Stomach (tissue), 8 donors: ENCODE measurements at regions not wholly inside any gene's neighbourhood (a gene's known extent, or its start where the extent isn't known, plus 50 kb on each side); places are given as distances from the start of the nearest gene placed in this dataset.

Experiments used
- DNase-seq, 2 donors: peaks; one replicate each; pipeline versions ENCODE4 v3.0.0 to v3.0.0-alpha.2; 2013 to 2019
- H3K27ac ChIP-seq, 5 donors: fragments of 200-600 bp in 4 of 5; sonication (generic) in 4 of 5; one replicate each; pipeline ENCODE4 v1.5.1; 2013 to 2019; ENCODE audit warnings: mild to moderate bottlenecking in 1 of 5, moderate library complexity in 1 of 5
- H3K27me3 ChIP-seq, 3 donors: fragments of 200-600 bp; sonication (generic); one replicate each; pipeline ENCODE4 v1.5.1; 2017 to 2019; ENCODE audit warnings: mixed run types in 1 of 3
- H3K36me3 ChIP-seq, 4 donors: fragments of 200-600 bp; sonication (generic); 1 replicate in 3 of 4; 2 replicates in 1 of 4; pipeline ENCODE4 v1.5.1; 2016 to 2019
- H3K4me1 ChIP-seq, 4 donors: fragments of 200-600 bp; sonication (generic); one replicate each; pipeline ENCODE4 v1.5.1; 2016 to 2019
- H3K4me3 ChIP-seq, 4 donors: fragments of 200-600 bp; sonication (generic) in 3 of 4; one replicate each; pipeline ENCODE4 v1.5.1; 2016 to 2019; ENCODE audit warnings: mild to moderate bottlenecking in 1 of 4
- H3K9me3 ChIP-seq, 4 donors: fragments of 200-600 bp; sonication (generic); one replicate each; pipeline ENCODE4 v1.5.1; 2016 to 2019
- EP300 ChIP-seq: sonication (generic); formaldehyde crosslinking; IDR thresholded peaks from one replicate; pipeline ENCODE4 v1.6.1; 2017; ENCODE audit warnings: antibody characterized with exemption
- POLR2A ChIP-seq, 4 donors: fragments of 450-650 bp; IDR thresholded peaks; one replicate each; pipeline ENCODE4 v1.6.1; 2016; ENCODE audit warnings: antibody characterized with exemption in 4 of 4, control low read depth in 2 of 4, mild to moderate bottlenecking in 1 of 4, moderate library complexity in 1 of 4
- POLR2AphosphoS5 ChIP-seq, 3 donors: sonication (generic); formaldehyde crosslinking; IDR thresholded peaks; one replicate each; pipeline ENCODE4 v1.6.1; 2016; ENCODE audit warnings: antibody characterized with exemption in 3 of 3
- WGBS, 5 donors: extraction: QIAGEN DNeasy Blood & Tissue Kit in 3 of 5; methylation state at CpG; one replicate each; pipeline versions ENCODE4 v1.1.5 to v1.1.7; 2013 to 2018; 5-methylcytosine and 5-hydroxymethylcytosine counted together
- intact Hi-C: fragments of 100-400 bp; cut with DNase I; formaldehyde crosslinking; loops from one replicate; pipeline ENCODE4 v1.15.1; 2023; ENCODE audit warnings: low total_unique reads
- TF ChIP-seq, protein P1 (sequence below), 7 experiments: fragments of 450-650 bp in 4 of 7; fragments of 200-600 bp in 3 of 7; sonication (generic) in 3 of 7; IDR thresholded peaks; one replicate each; pipeline ENCODE4 v1.5.1; 2016 to 2019; ENCODE audit warnings: antibody characterized with exemption in 7 of 7, control low read depth in 2 of 7, mild to moderate bottlenecking in 1 of 7
- donor health status: healthy with polysubstance abuse.
- donor health status: Bipolar disorder and iron deficiency.
- donor health status: healthy.

DNA sequence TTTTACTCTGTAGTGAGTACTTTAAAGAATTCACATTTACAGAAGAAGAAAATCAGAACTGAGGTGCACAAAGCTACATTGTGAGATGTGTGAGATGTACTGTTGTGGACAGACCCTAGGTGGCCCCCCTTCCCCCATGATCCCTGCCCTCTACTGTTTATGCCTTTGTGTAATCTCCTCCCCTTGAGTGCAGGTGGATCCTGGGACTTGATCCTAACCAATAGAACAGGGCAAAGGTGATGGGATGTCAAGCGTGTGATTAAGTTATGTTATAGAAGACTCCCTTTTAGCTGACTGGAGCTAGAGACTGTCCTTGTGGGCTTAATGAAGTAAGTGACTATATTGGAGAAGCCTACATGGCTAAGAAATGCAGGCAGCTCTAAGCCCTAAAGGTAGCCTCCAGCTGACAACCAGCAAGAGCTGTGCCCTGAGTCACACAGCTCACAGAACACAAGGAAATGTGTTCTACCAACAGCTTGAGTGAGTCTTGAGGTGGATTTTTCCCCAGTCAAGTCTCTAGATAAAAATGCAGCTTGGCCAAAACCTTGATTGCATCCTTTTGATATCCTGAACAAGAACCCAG lies 225.2 kb upstream of the LEF1 start:
- H3K4me3 ChIP-seq: no peak overlapping the region
- intact Hi-C loops: no loop called here
- no peak overlapping the region for H3K27ac ChIP-seq
- H3K36me3 ChIP-seq: no peaks in the 10 kb centered on the region
- TF ChIP-seq, protein P1, sequence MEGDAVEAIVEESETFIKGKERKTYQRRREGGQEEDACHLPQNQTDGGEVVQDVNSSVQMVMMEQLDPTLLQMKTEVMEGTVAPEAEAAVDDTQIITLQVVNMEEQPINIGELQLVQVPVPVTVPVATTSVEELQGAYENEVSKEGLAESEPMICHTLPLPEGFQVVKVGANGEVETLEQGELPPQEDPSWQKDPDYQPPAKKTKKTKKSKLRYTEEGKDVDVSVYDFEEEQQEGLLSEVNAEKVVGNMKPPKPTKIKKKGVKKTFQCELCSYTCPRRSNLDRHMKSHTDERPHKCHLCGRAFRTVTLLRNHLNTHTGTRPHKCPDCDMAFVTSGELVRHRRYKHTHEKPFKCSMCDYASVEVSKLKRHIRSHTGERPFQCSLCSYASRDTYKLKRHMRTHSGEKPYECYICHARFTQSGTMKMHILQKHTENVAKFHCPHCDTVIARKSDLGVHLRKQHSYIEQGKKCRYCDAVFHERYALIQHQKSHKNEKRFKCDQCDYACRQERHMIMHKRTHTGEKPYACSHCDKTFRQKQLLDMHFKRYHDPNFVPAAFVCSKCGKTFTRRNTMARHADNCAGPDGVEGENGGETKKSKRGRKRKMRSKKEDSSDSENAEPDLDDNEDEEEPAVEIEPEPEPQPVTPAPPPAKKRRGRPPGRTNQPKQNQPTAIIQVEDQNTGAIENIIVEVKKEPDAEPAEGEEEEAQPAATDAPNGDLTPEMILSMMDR (IDR thresholded peaks at IDR 0.05): no peak
- TF ChIP-seq POLR2A (IDR thresholded peaks at IDR 0.05): no peak
- no peak for TF ChIP-seq POLR2AphosphoS5 (IDR thresholded peaks at IDR 0.05)
- TF ChIP-seq EP300: no peak
- no peaks in the 10 kb centered on the region for H3K27me3 ChIP-seq
- H3K4me1 ChIP-seq: no peaks in the 10 kb centered on the region
- 50 to 69% (median 56%) methylated on average over 1 of the region's 1 CpG for WGBS, 5 donors
- H3K9me3 ChIP-seq: no peaks in the 10 kb centered on the region
- DNase-seq: no peak

DNA sequence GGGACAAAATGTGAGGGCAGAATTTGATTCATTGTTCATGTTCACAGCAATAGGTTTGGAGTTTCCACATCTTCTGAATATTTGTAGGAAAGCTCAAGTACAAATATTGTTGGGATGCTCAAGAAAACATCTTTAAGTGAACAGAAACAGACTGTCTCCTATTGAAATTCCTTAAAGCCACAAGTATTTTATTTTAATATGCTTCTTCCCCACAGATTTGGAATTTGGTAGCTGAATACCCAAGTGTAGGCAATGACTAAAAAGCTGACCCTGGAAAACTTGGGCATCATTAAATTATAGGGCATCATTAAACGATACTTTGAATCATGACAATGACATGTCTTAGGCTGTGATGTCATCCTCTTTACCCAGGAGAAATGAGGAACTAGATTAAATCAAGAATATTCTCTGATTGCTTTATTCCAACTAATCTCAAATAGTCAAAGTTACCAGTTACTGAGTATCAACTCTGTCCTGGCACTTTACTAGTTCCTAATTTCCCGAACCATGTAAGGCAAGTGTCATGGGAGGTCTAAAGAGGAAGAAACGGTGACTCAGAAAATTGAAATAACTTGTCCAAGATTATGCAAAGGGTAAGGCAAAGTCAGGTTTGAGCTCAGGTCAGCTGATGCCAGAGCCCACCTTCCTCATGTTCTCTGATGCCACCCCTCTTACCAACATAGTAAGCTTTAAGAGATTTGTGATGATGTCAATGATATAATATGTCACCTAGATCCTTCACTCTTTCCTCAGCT lies 223.1 kb upstream of the LEF1 start:
- intact Hi-C loops: no loop called here
- DNase-seq: no peak
- no peak overlapping the region for H3K27ac ChIP-seq
- TF ChIP-seq, protein P1 (IDR thresholded peaks at IDR 0.05): no peak
- TF ChIP-seq POLR2A (IDR thresholded peaks at IDR 0.05): no peak
- TF ChIP-seq EP300: no peak
- TF ChIP-seq POLR2AphosphoS5 (IDR thresholded peaks at IDR 0.05): no peak
- no peaks in the 10 kb centered on the region for H3K27me3 ChIP-seq
- 74 to 90% (median 85%) methylated on average over 3 of the region's 3 CpGs for WGBS, 5 donors
- H3K4me1 ChIP-seq: no peaks in the 10 kb centered on the region
- no peaks in the 10 kb centered on the region for H3K36me3 ChIP-seq
- H3K9me3 ChIP-seq: no peaks in the 10 kb centered on the region
- H3K4me3 ChIP-seq: no peak overlapping the region

DNA sequence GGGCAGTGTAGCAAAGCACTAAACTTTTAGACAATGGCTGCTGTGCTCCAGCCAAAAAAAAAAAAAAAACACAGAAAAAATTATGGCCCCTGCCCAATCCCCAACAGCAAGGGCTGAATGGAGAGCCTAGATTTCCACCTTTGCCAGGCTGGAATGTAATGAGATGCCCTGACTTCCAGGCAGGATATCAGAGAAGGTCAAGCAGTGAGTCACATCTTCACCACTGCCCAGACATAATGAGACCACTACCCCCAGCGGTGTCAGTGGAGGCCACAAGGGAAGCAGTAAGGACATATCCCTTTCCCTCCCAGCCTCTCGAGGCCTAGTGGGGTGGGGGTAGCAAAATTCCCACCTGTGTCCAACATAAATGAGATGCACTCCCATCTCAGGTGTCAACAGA lies 216.3 kb upstream of the LEF1 start:
- 63 to 86% (median 81%) methylated on average over 2 of the region's 2 CpGs for WGBS, 5 donors

DNA sequence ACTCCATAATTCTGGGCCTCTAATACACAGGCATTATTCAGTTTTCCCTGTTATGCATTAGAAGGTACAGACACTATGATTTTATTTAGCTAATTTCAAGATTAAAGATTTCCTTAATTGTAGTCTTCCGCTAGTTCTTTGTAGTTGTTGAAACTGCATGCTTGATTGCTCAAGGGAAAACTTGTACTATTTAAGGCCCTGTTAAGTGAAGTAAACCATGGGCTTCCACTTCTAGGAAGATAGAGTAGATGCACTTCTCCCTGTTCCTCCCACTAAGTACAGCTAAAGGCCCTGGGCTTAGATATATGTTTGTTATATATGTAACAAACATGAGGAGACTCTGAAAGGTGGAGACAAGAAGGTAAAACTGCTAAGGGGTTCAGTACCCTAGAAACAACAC lies 215.8 kb upstream of the LEF1 start:
- no peaks in the 10 kb centered on the region for H3K4me1 ChIP-seq
- H3K27ac ChIP-seq: no peak overlapping the region
- WGBS, 5 donors: 92 to 95% (median 93%) methylated on average over 1 of the region's 1 CpG
- peaks cover 0 to 6% (median 0%) of the 10 kb centered on the region in 3 donors for H3K27me3 ChIP-seq
- intact Hi-C loops: no loop called here
- no peaks in the 10 kb centered on the region for H3K36me3 ChIP-seq
- TF ChIP-seq, protein P1 (IDR thresholded peaks at IDR 0.05): no peak
- TF ChIP-seq EP300 (no peak), POLR2AphosphoS5 (IDR thresholded peaks at IDR 0.05) (no peak), POLR2A (IDR thresholded peaks at IDR 0.05) (no peak)
- no peak overlapping the region for H3K4me3 ChIP-seq
- no peak for DNase-seq
- no peaks in the 10 kb centered on the region for H3K9me3 ChIP-seq

More for the DNA sequence above, 216.3 kb upstream of the LEF1 start:
- Histone ChIP-seq H3K9me3 (no peaks in the 10 kb centered on the region), H3K27ac (no peak overlapping the region), H3K4me3 (no peak overlapping the region), H3K27me3 (peaks cover 0 to 6% (median 0%) of the 10 kb centered on the region in 3 donors), H3K4me1 (no peaks in the 10 kb centered on the region), H3K36me3 (no peaks in the 10 kb centered on the region)
- intact Hi-C loops: no loop called here
- TF ChIP-seq POLR2A (IDR thresholded peaks at IDR 0.05) (no peak), EP300 (no peak)
- TF ChIP-seq, protein P1 (IDR thresholded peaks at IDR 0.05): no peak
- DNase-seq: no peak
